Kidney (tissue), 13 donors: ENCODE measurements at regions not wholly inside any gene's neighbourhood (a gene's known extent, or its start where the extent isn't known, plus 50 kb on each side); places are given as distances from the start of the nearest gene placed in this dataset.
"Not testable (repeated sequence)": the region's sequence is repeated elsewhere in the genome, so short reads cannot be mapped to it uniquely, and the experiment has no call there.

Experiments used
- DNase-seq, 5 donors: peaks; one replicate each; pipeline ENCODE4 v3.0.0-alpha.2; 2013 to 2020
- FAIRE-seq: peaks from 2 replicates; lab custom pipeline; 2012; peaks lifted over from hg19 to GRCh38; lab: Jason Lieb, UNC
- H3K27ac ChIP-seq, 2 donors: one replicate each; pipeline ENCODE4 v1.7.0; 2013; ENCODE audit warnings: low read depth in 2 of 2, low read length in 2 of 2, inconsistent platforms in 1 of 2
- H3K27me3 ChIP-seq: one replicate; pipeline ENCODE4 v1.7.1; 2013; ENCODE audit warnings: low read length, inconsistent platforms; ENCODE audit not compliant: control insufficient read depth, insufficient read depth
- H3K36me3 ChIP-seq, 3 donors: one replicate each; pipeline versions ENCODE4 v1.7.0 to v1.7.1; 2013; ENCODE audit warnings: low read length in 3 of 3, control low read depth in 1 of 3, inconsistent platforms in 1 of 3; ENCODE audit not compliant: insufficient read depth in 3 of 3, control insufficient read depth in 2 of 3
- H3K4me1 ChIP-seq, 3 donors: one replicate each; pipeline versions ENCODE4 v1.7.0 to v1.7.1; 2013; ENCODE audit warnings: low read length in 3 of 3, inconsistent platforms in 1 of 3, low read depth in 1 of 3; ENCODE audit not compliant: control insufficient read depth in 2 of 3, insufficient read depth in 2 of 3
- H3K4me3 ChIP-seq, 3 donors: one replicate each; pipeline versions ENCODE4 v1.7.0 to v1.8.1; 2013; ENCODE audit warnings: low read length in 3 of 3, control low read depth in 1 of 3, inconsistent platforms in 1 of 3
- H3K9ac ChIP-seq, 3 donors: one replicate each; pipeline versions ENCODE4 v1.7.0 to v1.7.1; 2013; ENCODE audit warnings: low read length in 3 of 3, control low read depth in 1 of 3, inconsistent platforms in 1 of 3
- H3K9me3 ChIP-seq, 3 donors: one replicate each; pipeline versions ENCODE4 v1.7.0 to v1.7.1; 2013; ENCODE audit warnings: low read length in 3 of 3, control low read depth in 1 of 3, inconsistent platforms in 1 of 3; ENCODE audit not compliant: control insufficient read depth in 2 of 3, insufficient read depth in 1 of 3
- CTCF ChIP-seq: IDR thresholded peaks from 3 replicates; pipeline ENCODE4 v1.5.1; 2012; ENCODE audit warnings: mild to moderate bottlenecking, moderate library complexity, borderline replicate concordance; ENCODE audit not compliant: insufficient read depth; ENCODE audit errors: extremely low read depth
- intact Hi-C: fragments of 100-400 bp; cut with DNase I; formaldehyde crosslinking; loops from one replicate; pipeline ENCODE4 v1.11.1; 2022
- donor health status: control.
- donor health status: control.
- donor health status: control.
- donor health status: control.
- donor health status: control.
- donor health status: DM: yes; HTN: yes; CAD: no.
- donor health status: Normal renal cell carcinoma (clear cell type).

GRCh38 chrX:40891798-40892197, 156.5 kb upstream of the MED14 start:
- intact Hi-C loops, result no loop called here
- Histone ChIP-seq H3K9me3 (no peaks in the 10 kb centered on the region), H3K9ac (no peak overlapping the region), H3K36me3 (no peaks in the 10 kb centered on the region), H3K4me1 (no peaks in the 10 kb centered on the region), H3K27ac (no peak overlapping the region), H3K27me3 (no peaks in the 10 kb centered on the region), H3K4me3 (no peak overlapping the region)
- no peak for TF ChIP-seq CTCF
- DNase-seq, result no peak
- no peak for FAIRE-seq

GRCh38 chrX:40893251-40893910, 158.0 kb upstream of the MED14 start:
- TF ChIP-seq CTCF, result no peak
- Histone ChIP-seq H3K36me3 (no peaks in the 10 kb centered on the region), H3K4me1 (no peaks in the 10 kb centered on the region), H3K4me3 (no peak overlapping the region), H3K27ac (no peak overlapping the region), H3K9ac (no peak overlapping the region), H3K9me3 (no peaks in the 10 kb centered on the region), H3K27me3 (no peaks in the 10 kb centered on the region)
- intact Hi-C loops, result no loop called here
- peak; percentile 38 for FAIRE-seq
- DNase-seq, result peak in 1 of 5 donors; percentile 19

GRCh38 chrX:40895246-40895645, 159.9 kb upstream of the MED14 start:
- DNase-seq (no peak), FAIRE-seq (no peak)
- Histone ChIP-seq H3K27ac (no peak overlapping the region), H3K36me3 (no peaks in the 10 kb centered on the region), H3K4me1 (no peaks in the 10 kb centered on the region), H3K9me3 (no peaks in the 10 kb centered on the region), H3K27me3 (no peaks in the 10 kb centered on the region), H3K9ac (no peak overlapping the region), H3K4me3 (no peak overlapping the region)
- intact Hi-C loops, result no loop called here
- no peak for TF ChIP-seq CTCF

- H3K9ac ChIP-seq, result no peak overlapping the region
- H3K4me1 ChIP-seq, result no peaks in the 10 kb centered on the region
- no peak overlapping the region for H3K4me3 ChIP-seq
- DNase-seq, result peak in 4 of 5 donors; percentile 45 to 73 (median 64)
- TF ChIP-seq CTCF, result no peak
- no peak for FAIRE-seq
- no peaks in the 10 kb centered on the region for H3K9me3 ChIP-seq
- intact Hi-C loops, result no loop called here
- no peaks in the 10 kb centered on the region for H3K27me3 ChIP-seq
- H3K27ac ChIP-seq, result no peak overlapping the region
- no peaks in the 10 kb centered on the region for H3K36me3 ChIP-seq
These were observed 162.5 kb upstream of the MED14 start for GRCh38 chrX:40897718-40898270.

GRCh38 chrX:40904739-40905138, 169.4 kb upstream of the MED14 start:
- FAIRE-seq, H3K4me1 ChIP-seq, H3K27ac ChIP-seq, H3K4me3 ChIP-seq, H3K27me3 ChIP-seq, H3K9me3 ChIP-seq, DNase-seq, H3K9ac ChIP-seq, intact Hi-C loops, H3K36me3 ChIP-seq: not testable (repeated sequence)
